ENCODE measurements at regions not wholly inside any gene's neighbourhood (a gene's known extent, or its start where the extent isn't known, plus 50 kb on each side); places are given as distances from the start of the nearest gene placed in this dataset.

GRCh38 chr17:77607606-77608005, 350.9 kb upstream of the TNRC6C start:
- no peak overlapping the region for H3K4me2 ChIP-seq (ENCODE audit: extremely low read depth, insufficient read depth, low read length)
- H3K9me3 ChIP-seq (ENCODE audit: control insufficient read depth, insufficient read depth, low read depth, low read length): no peaks in the 10 kb centered on the region
- H3K79me2 ChIP-seq (ENCODE audit: control insufficient read depth, insufficient read depth, low read length): no peaks in the 10 kb centered on the region
- no peaks in the 10 kb centered on the region for H4K20me1 ChIP-seq (ENCODE audit: control insufficient read depth, extremely low read depth, insufficient read depth, low read length)
- no peak overlapping the region for H2AFZ ChIP-seq (ENCODE audit: low read length)
- DNase-seq (ENCODE audit: low read depth in 2 of 2): no peak
- no peaks in the 10 kb centered on the region for H3K36me3 ChIP-seq (ENCODE audit: control insufficient read depth, insufficient read depth, low read length)
- no peak overlapping the region for H3K4me3 ChIP-seq (replicated peaks in 1 of 4; ENCODE audit: control extremely low read depth in 1 of 4, insufficient read depth in 1 of 4, low read depth in 3 of 4, low read length in 4 of 4)
- H3K27ac ChIP-seq (ENCODE audit: insufficient read depth, low read length): no peak overlapping the region
- H3K27me3 ChIP-seq (ENCODE audit: control insufficient read depth, insufficient read depth, low read length): no peaks in the 10 kb centered on the region
- TF ChIP-seq EZH2 (IDR thresholded peaks at IDR 0.05; ENCODE audit: low read length, missing control alignments) (no peak), CTCF (conservative IDR thresholded peaks at IDR 0.05 in 1 of 2, IDR thresholded peaks at IDR 0.05 in 1 of 2; ENCODE audit: low read depth in 1 of 2, low read length in 2 of 2) (no peak)
- H3K4me1 ChIP-seq (ENCODE audit: control insufficient read depth, extremely low read depth, insufficient read depth, low read length): peaks cover 3% of the 10 kb centered on the region
- H3K9ac ChIP-seq (ENCODE audit: insufficient read depth, low read length): no peak overlapping the region

- H3K79me2 ChIP-seq (ENCODE audit: control insufficient read depth, insufficient read depth, low read length): no peaks in the 10 kb centered on the region
- H3K9ac ChIP-seq (ENCODE audit: insufficient read depth, low read length): no peak overlapping the region
- no peaks in the 10 kb centered on the region for H3K27me3 ChIP-seq (ENCODE audit: control insufficient read depth, insufficient read depth, low read length)
- no peak overlapping the region for H2AFZ ChIP-seq (ENCODE audit: low read length)
- H4K20me1 ChIP-seq (ENCODE audit: control insufficient read depth, extremely low read depth, insufficient read depth, low read length): no peaks in the 10 kb centered on the region
- no peaks in the 10 kb centered on the region for H3K4me1 ChIP-seq (ENCODE audit: control insufficient read depth, extremely low read depth, insufficient read depth, low read length)
- no peak for TF ChIP-seq CTCF (conservative IDR thresholded peaks at IDR 0.05 in 1 of 2, IDR thresholded peaks at IDR 0.05 in 1 of 2; ENCODE audit: low read depth in 1 of 2, low read length in 2 of 2)
- no peak for TF ChIP-seq EZH2 (IDR thresholded peaks at IDR 0.05; ENCODE audit: low read length, missing control alignments)
- H3K9me3 ChIP-seq (ENCODE audit: control insufficient read depth, insufficient read depth, low read depth, low read length): no peaks in the 10 kb centered on the region
- no peak overlapping the region for H3K27ac ChIP-seq (ENCODE audit: insufficient read depth, low read length)
- H3K4me3 ChIP-seq (replicated peaks in 1 of 4; ENCODE audit: control extremely low read depth in 1 of 4, insufficient read depth in 1 of 4, low read depth in 3 of 4, low read length in 4 of 4): no peak overlapping the region
- no peak overlapping the region for H3K4me2 ChIP-seq (ENCODE audit: extremely low read depth, insufficient read depth, low read length)
- no peaks in the 10 kb centered on the region for H3K36me3 ChIP-seq (ENCODE audit: control insufficient read depth, insufficient read depth, low read length)
- no peak for DNase-seq (ENCODE audit: low read depth in 2 of 2)
Observed at GRCh38 chr17:77608431-77608830, 350.1 kb upstream of the TNRC6C start.

- H3K9ac ChIP-seq (ENCODE audit: insufficient read depth, low read length): no peak overlapping the region
- H3K4me2 ChIP-seq (ENCODE audit: extremely low read depth, insufficient read depth, low read length): peak overlapping the region; percentile 25
- no peaks in the 10 kb centered on the region for H3K36me3 ChIP-seq (ENCODE audit: control insufficient read depth, insufficient read depth, low read length)
- no peak overlapping the region for H3K27ac ChIP-seq (ENCODE audit: insufficient read depth, low read length)
- H3K4me1 ChIP-seq (ENCODE audit: control insufficient read depth, extremely low read depth, insufficient read depth, low read length): no peaks in the 10 kb centered on the region
- no peaks in the 10 kb centered on the region for H3K27me3 ChIP-seq (ENCODE audit: control insufficient read depth, insufficient read depth, low read length)
- H3K9me3 ChIP-seq (ENCODE audit: control insufficient read depth, insufficient read depth, low read depth, low read length): no peaks in the 10 kb centered on the region
- H4K20me1 ChIP-seq (ENCODE audit: control insufficient read depth, extremely low read depth, insufficient read depth, low read length): no peaks in the 10 kb centered on the region
- no peaks in the 10 kb centered on the region for H3K79me2 ChIP-seq (ENCODE audit: control insufficient read depth, insufficient read depth, low read length)
- no peak for TF ChIP-seq EZH2 (IDR thresholded peaks at IDR 0.05; ENCODE audit: low read length, missing control alignments)
- TF ChIP-seq CTCF (conservative IDR thresholded peaks at IDR 0.05 in 1 of 2, IDR thresholded peaks at IDR 0.05 in 1 of 2; ENCODE audit: low read depth in 1 of 2, low read length in 2 of 2): no peak
- no peak overlapping the region for H3K4me3 ChIP-seq (replicated peaks in 1 of 4; ENCODE audit: control extremely low read depth in 1 of 4, insufficient read depth in 1 of 4, low read depth in 3 of 4, low read length in 4 of 4)
- no peak overlapping the region for H2AFZ ChIP-seq (ENCODE audit: low read length)
- peak in 1 of 2 donors; percentile 17 for DNase-seq (ENCODE audit: low read depth in 2 of 2)
Observed at GRCh38 chr17:77609553-77610517, 348.7 kb upstream of the TNRC6C start.
